GM19463 (cell line): ENCODE measurements at regions not wholly inside any gene's neighbourhood (a gene's known extent, or its start where the extent isn't known, plus 50 kb on each side); places are given as distances from the start of the nearest gene placed in this dataset.
"Not testable (repeated sequence)": the region's sequence is repeated elsewhere in the genome, so short reads cannot be mapped to it uniquely, and the experiment has no call there.

Experiments used
- ATAC-seq: cut with Tn5 transposase; IDR thresholded peaks from one replicate; pipeline ENCODE4 v1.9.1; 2021; ENCODE audit warnings: mild to moderate bottlenecking, moderate library complexity; ENCODE audit not compliant: unreplicated experiment

GRCh38 chr10:23934023-23934422, 274.9 kb upstream of the KIAA1217 start:
- not testable (repeated sequence) for ATAC-seq

GRCh38 chr10:23945845-23946244, 263.1 kb upstream of the KIAA1217 start:
- no peak for ATAC-seq

- ATAC-seq = no peak
Measured at GRCh38 chr10:23951841-23952240, 257.1 kb upstream of the KIAA1217 start.

- no peak for ATAC-seq
Measured at GRCh38 chr10:23955456-23956225, 253.3 kb upstream of the KIAA1217 start.

- no peak for ATAC-seq
Measured at GRCh38 chr10:23965123-23965522, 243.8 kb upstream of the KIAA1217 start.

GRCh38 chr10:23965880-23966279, 243.1 kb upstream of the KIAA1217 start:
- no peak for ATAC-seq

- no peak for ATAC-seq
Measured at GRCh38 chr10:23966504-23967051, 242.4 kb upstream of the KIAA1217 start.

GRCh38 chr10:23968301-23968700, 240.6 kb upstream of the KIAA1217 start:
- no peak for ATAC-seq

GRCh38 chr10:23974746-23975272, 234.1 kb upstream of the KIAA1217 start:
- ATAC-seq = no peak

GRCh38 chr10:23975431-23975830, 233.5 kb upstream of the KIAA1217 start:
- ATAC-seq = no peak

- ATAC-seq = no peak
Measured at GRCh38 chr10:23976275-23976674, 232.7 kb upstream of the KIAA1217 start.

GRCh38 chr10:23978317-23978716, 230.6 kb upstream of the KIAA1217 start:
- ATAC-seq = no peak

- ATAC-seq = no peak
Measured at GRCh38 chr10:23980094-23980493, 228.8 kb upstream of the KIAA1217 start.

GRCh38 chr10:23981520-23982309, 227.2 kb upstream of the KIAA1217 start:
- ATAC-seq = no peak

- not testable (repeated sequence) for ATAC-seq
Measured at GRCh38 chr10:23984405-23984804, 224.5 kb upstream of the KIAA1217 start.

GRCh38 chr10:23988006-23988405, 220.9 kb upstream of the KIAA1217 start:
- ATAC-seq = no peak

- no peak for ATAC-seq
Measured at GRCh38 chr10:23994459-23995046, 214.4 kb upstream of the KIAA1217 start.

- no peak for ATAC-seq
Measured at GRCh38 chr10:23999445-23999844, 209.5 kb upstream of the KIAA1217 start.

GRCh38 chr10:24000271-24000813, 208.6 kb upstream of the KIAA1217 start:
- ATAC-seq = no peak

- ATAC-seq = no peak
Measured at GRCh38 chr10:24006741-24007140, 202.2 kb upstream of the KIAA1217 start.

- ATAC-seq = no peak
Measured at GRCh38 chr10:24007359-24007758, 201.6 kb upstream of the KIAA1217 start.
